Vagina (tissue), 2 donors: ENCODE measurements at regions not wholly inside any gene's neighbourhood (a gene's known extent, or its start where the extent isn't known, plus 50 kb on each side); places are given as distances from the start of the nearest gene placed in this dataset.

Experiments used
- POLR2A ChIP-seq, 2 donors: fragments of 450-650 bp; IDR thresholded peaks; one replicate each; pipeline ENCODE4 v1.6.1; 2017; ENCODE audit warnings: antibody characterized with exemption in 2 of 2, mild to moderate bottlenecking in 2 of 2, moderate library complexity in 2 of 2
- TF ChIP-seq, protein P1 (sequence below), 3 experiments: fragments of 450-650 bp in 2 of 3; fragments of 200-600 bp in 1 of 3; sonication (generic) in 1 of 3; IDR thresholded peaks; one replicate each; pipeline ENCODE4 v1.5.1; 2017 to 2019; ENCODE audit warnings: antibody characterized with exemption in 3 of 3, mild to moderate bottlenecking in 2 of 3, moderate library complexity in 2 of 3

DNA sequence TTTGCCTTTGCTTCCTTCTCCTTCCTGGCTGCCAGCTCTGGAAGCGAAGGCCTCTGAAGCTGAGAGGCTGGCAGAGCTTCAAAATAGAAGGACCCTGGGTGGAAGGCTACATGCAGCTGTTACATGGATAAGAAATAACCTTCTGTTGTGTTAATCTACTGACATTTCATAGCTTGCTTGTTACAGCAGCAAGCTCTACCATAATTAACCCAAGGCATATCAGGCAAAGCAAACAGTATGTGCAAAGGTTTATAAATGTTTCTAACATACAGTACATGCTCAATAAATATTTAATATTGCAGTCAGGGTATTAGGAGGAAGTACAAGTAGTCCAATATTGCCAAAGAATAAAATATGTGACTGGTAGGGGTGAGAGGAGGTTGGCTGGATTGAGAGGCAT, 55.6 kb upstream of the MKLN1 start:
- TF ChIP-seq, protein P1, sequence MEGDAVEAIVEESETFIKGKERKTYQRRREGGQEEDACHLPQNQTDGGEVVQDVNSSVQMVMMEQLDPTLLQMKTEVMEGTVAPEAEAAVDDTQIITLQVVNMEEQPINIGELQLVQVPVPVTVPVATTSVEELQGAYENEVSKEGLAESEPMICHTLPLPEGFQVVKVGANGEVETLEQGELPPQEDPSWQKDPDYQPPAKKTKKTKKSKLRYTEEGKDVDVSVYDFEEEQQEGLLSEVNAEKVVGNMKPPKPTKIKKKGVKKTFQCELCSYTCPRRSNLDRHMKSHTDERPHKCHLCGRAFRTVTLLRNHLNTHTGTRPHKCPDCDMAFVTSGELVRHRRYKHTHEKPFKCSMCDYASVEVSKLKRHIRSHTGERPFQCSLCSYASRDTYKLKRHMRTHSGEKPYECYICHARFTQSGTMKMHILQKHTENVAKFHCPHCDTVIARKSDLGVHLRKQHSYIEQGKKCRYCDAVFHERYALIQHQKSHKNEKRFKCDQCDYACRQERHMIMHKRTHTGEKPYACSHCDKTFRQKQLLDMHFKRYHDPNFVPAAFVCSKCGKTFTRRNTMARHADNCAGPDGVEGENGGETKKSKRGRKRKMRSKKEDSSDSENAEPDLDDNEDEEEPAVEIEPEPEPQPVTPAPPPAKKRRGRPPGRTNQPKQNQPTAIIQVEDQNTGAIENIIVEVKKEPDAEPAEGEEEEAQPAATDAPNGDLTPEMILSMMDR (IDR thresholded peaks at IDR 0.05), result no peak
- no peak for TF ChIP-seq POLR2A (IDR thresholded peaks at IDR 0.05)
